ENCODE measurements at regions not wholly inside any gene's neighbourhood (a gene's known extent, or its start where the extent isn't known, plus 50 kb on each side); places are given as distances from the start of the nearest gene placed in this dataset.

GRCh38 chr16:58963479-58963878, 229.4 kb upstream of the GOT2 start:
- Histone ChIP-seq H3K4me3 (ENCODE audit: low read length) (no peak overlapping the region), H3K9me2 (replicated peaks; ENCODE audit: insufficient read depth, low read length) (no peaks in the 10 kb centered on the region), H3K27ac (ENCODE audit: low read length) (no peak overlapping the region), H4K20me1 (ENCODE audit: insufficient read depth, low read length) (no peaks in the 10 kb centered on the region), H3K79me2 (ENCODE audit: low read length) (no peaks in the 10 kb centered on the region), H3K27me3 (replicated peaks; ENCODE audit: insufficient read depth, low read length) (no peaks in the 10 kb centered on the region), H3K9ac (ENCODE audit: low read length) (no peak overlapping the region), H3K36me3 (replicated peaks; ENCODE audit: insufficient read depth, low read length) (no peaks in the 10 kb centered on the region), H3K9me3 (replicated peaks; ENCODE audit: insufficient read depth, low read length) (no peaks in the 10 kb centered on the region), H3F3A (ENCODE audit: insufficient read depth, low read length) (no peaks in the 10 kb centered on the region), H2AFZ (ENCODE audit: low read length) (no peak overlapping the region), H3K4me1 (ENCODE audit: low read length) (no peaks in the 10 kb centered on the region), H3K4me2 (ENCODE audit: low read depth, low read length) (no peak overlapping the region)
- DNase-seq: no peak
- TF ChIP-seq EZH2 (optimal IDR thresholded peaks at IDR 0.05; ENCODE audit: low read depth, low read length) (no peak), EZH2phosphoT487 (IDR thresholded peaks at IDR 0.05; ENCODE audit: low read length) (no peak)

- no peaks in the 10 kb centered on the region for H4K20me1 ChIP-seq (ENCODE audit: insufficient read depth, low read length)
- H3K4me2 ChIP-seq (ENCODE audit: low read depth, low read length): no peak overlapping the region
- H3K9me2 ChIP-seq (replicated peaks; ENCODE audit: insufficient read depth, low read length): no peaks in the 10 kb centered on the region
- no peak overlapping the region for H3K9ac ChIP-seq (ENCODE audit: low read length)
- no peaks in the 10 kb centered on the region for H3F3A ChIP-seq (ENCODE audit: insufficient read depth, low read length)
- no peak overlapping the region for H3K4me3 ChIP-seq (ENCODE audit: low read length)
- H2AFZ ChIP-seq (ENCODE audit: low read length): no peak overlapping the region
- no peaks in the 10 kb centered on the region for H3K4me1 ChIP-seq (ENCODE audit: low read length)
- no peak for TF ChIP-seq CTCF (IDR thresholded peaks at IDR 0.05; ENCODE audit: low read length)
- no peak for TF ChIP-seq EZH2 (optimal IDR thresholded peaks at IDR 0.05; ENCODE audit: low read depth, low read length)
- TF ChIP-seq EZH2phosphoT487 (IDR thresholded peaks at IDR 0.05; ENCODE audit: low read length): no peak
- H3K36me3 ChIP-seq (replicated peaks; ENCODE audit: insufficient read depth, low read length): no peaks in the 10 kb centered on the region
- no peaks in the 10 kb centered on the region for H3K27me3 ChIP-seq (replicated peaks; ENCODE audit: insufficient read depth, low read length)
- no peak for DNase-seq
- no peak overlapping the region for H3K27ac ChIP-seq (ENCODE audit: low read length)
- H3K9me3 ChIP-seq (replicated peaks; ENCODE audit: insufficient read depth, low read length): no peaks in the 10 kb centered on the region
- no peaks in the 10 kb centered on the region for H3K79me2 ChIP-seq (ENCODE audit: low read length)
These were observed 228.7 kb upstream of the GOT2 start for GRCh38 chr16:58962811-58963210.

GRCh38 chr16:58960484-58960883, 226.4 kb upstream of the GOT2 start:
- Histone ChIP-seq H3F3A (ENCODE audit: insufficient read depth, low read length) (no peaks in the 10 kb centered on the region), H3K4me2 (ENCODE audit: low read depth, low read length) (no peak overlapping the region), H4K20me1 (ENCODE audit: insufficient read depth, low read length) (no peaks in the 10 kb centered on the region), H3K27ac (ENCODE audit: low read length) (no peak overlapping the region), H3K27me3 (replicated peaks; ENCODE audit: insufficient read depth, low read length) (no peaks in the 10 kb centered on the region), H3K9me3 (replicated peaks; ENCODE audit: insufficient read depth, low read length) (no peaks in the 10 kb centered on the region), H3K36me3 (replicated peaks; ENCODE audit: insufficient read depth, low read length) (no peaks in the 10 kb centered on the region), H3K9ac (ENCODE audit: low read length) (no peak overlapping the region), H3K4me3 (ENCODE audit: low read length) (no peak overlapping the region), H3K9me2 (replicated peaks; ENCODE audit: insufficient read depth, low read length) (no peaks in the 10 kb centered on the region), H3K4me1 (ENCODE audit: low read length) (no peaks in the 10 kb centered on the region), H3K79me2 (ENCODE audit: low read length) (no peaks in the 10 kb centered on the region), H2AFZ (ENCODE audit: low read length) (no peak overlapping the region)
- TF ChIP-seq EZH2phosphoT487 (IDR thresholded peaks at IDR 0.05; ENCODE audit: low read length): no peak
- no peak for DNase-seq

GRCh38 chr16:58960034-58960433, 225.9 kb upstream of the GOT2 start:
- Histone ChIP-seq H2AFZ (ENCODE audit: low read length) (no peak overlapping the region), H3K9ac (ENCODE audit: low read length) (no peak overlapping the region), H3K4me3 (ENCODE audit: low read length) (no peak overlapping the region), H3K9me2 (replicated peaks; ENCODE audit: insufficient read depth, low read length) (no peaks in the 10 kb centered on the region), H3K36me3 (replicated peaks; ENCODE audit: insufficient read depth, low read length) (no peaks in the 10 kb centered on the region), H3K4me1 (ENCODE audit: low read length) (no peaks in the 10 kb centered on the region), H3K9me3 (replicated peaks; ENCODE audit: insufficient read depth, low read length) (no peaks in the 10 kb centered on the region), H3K27ac (ENCODE audit: low read length) (no peak overlapping the region), H3F3A (ENCODE audit: insufficient read depth, low read length) (no peaks in the 10 kb centered on the region), H3K4me2 (ENCODE audit: low read depth, low read length) (no peak overlapping the region), H3K79me2 (ENCODE audit: low read length) (no peaks in the 10 kb centered on the region), H4K20me1 (ENCODE audit: insufficient read depth, low read length) (no peaks in the 10 kb centered on the region), H3K27me3 (replicated peaks; ENCODE audit: insufficient read depth, low read length) (no peaks in the 10 kb centered on the region)
- no peak for DNase-seq
- no peak for TF ChIP-seq CTCF (IDR thresholded peaks at IDR 0.05; ENCODE audit: low read length)
- TF ChIP-seq EZH2 (optimal IDR thresholded peaks at IDR 0.05; ENCODE audit: low read depth, low read length): no peak
- no peak for TF ChIP-seq EZH2phosphoT487 (IDR thresholded peaks at IDR 0.05; ENCODE audit: low read length)
